CD4-positive, alpha-beta T cell (primary cell): ENCODE measurements at regions not wholly inside any gene's neighbourhood (a gene's known extent, or its start where the extent isn't known, plus 50 kb on each side); places are given as distances from the start of the nearest gene placed in this dataset.

ENCODE experiments used
- ATAC-seq: fragments of 200-7000 bp; cut with Tn5 transposase; one replicate; pipeline ENCODE4 v1.10.0; 2022; ENCODE audit warnings: mild to moderate bottlenecking; ENCODE audit not compliant: poor library complexity
- CTCF ChIA-PET: fragments of 350-600 bp; sonication (Branson Sonifier 250); formaldehyde crosslinking; loops from one replicate; lab custom pipeline; 2021; ENCODE audit warnings: antibody characterized with exemption, inconsistent platforms; lab: Charles Lee
- POLR2A ChIA-PET: fragments of 350-600 bp; sonication (Branson Sonifier 250); formaldehyde crosslinking; loops from one replicate; lab custom pipeline; 2021; ENCODE audit warnings: antibody characterized with exemption, inconsistent platforms; lab: Charles Lee
- DNase-seq, 14 experiments: peaks; one replicate each; pipeline ENCODE4 v3.0.0-alpha.2; 2013 to 2020; ENCODE audit warnings: mixed read lengths in 2 of 14
- H3K27ac ChIP-seq, 2 donors: one replicate each; pipeline versions ENCODE4 v1.5.1 to v1.7.0; 2013; ENCODE audit warnings: low read length in 2 of 2, low read depth in 1 of 2, mild to moderate bottlenecking in 1 of 2
- H3K27me3 ChIP-seq, 2 experiments: 1 replicate in 1 of 2; 2 replicates in 1 of 2; pipeline versions ENCODE4 v1.6.1 to v1.7.0; 2013; ENCODE audit warnings: low read length in 2 of 2, control low read depth in 1 of 2, mild to moderate bottlenecking in 1 of 2, moderate library complexity in 1 of 2; ENCODE audit not compliant: insufficient read depth in 2 of 2, control insufficient read depth in 1 of 2
- H3K36me3 ChIP-seq: one replicate; pipeline ENCODE4 v1.6.1; 2013; ENCODE audit warnings: low read length, control low read depth; ENCODE audit not compliant: insufficient read depth
- H3K4me1 ChIP-seq: one replicate; pipeline ENCODE4 v1.6.1; 2013; ENCODE audit warnings: low read length, control low read depth; ENCODE audit not compliant: insufficient read depth
- H3K4me3 ChIP-seq: one replicate; pipeline ENCODE4 v1.5.1; 2013; ENCODE audit warnings: mild to moderate bottlenecking, low read length, moderate library complexity
- H3K9me3 ChIP-seq, 2 experiments: 1 replicate in 1 of 2; 2 replicates in 1 of 2; pipeline versions ENCODE4 v1.6.1 to v1.7.0; 2013; ENCODE audit warnings: low read length in 2 of 2, mild to moderate bottlenecking in 2 of 2, control low read depth in 1 of 2, moderate library complexity in 1 of 2; ENCODE audit not compliant: control insufficient read depth in 1 of 2, insufficient read depth in 1 of 2
- H3K27ac Mint-ChIP-seq: one replicate; pipeline ENCODE4 v1.8.0; 2020; ENCODE audit warnings: mixed read lengths
- H3K27me3 Mint-ChIP-seq: one replicate; pipeline ENCODE4 v1.8.0; 2021; ENCODE audit warnings: mixed read lengths
- H3K36me3 Mint-ChIP-seq: one replicate; pipeline ENCODE4 v1.8.0; 2021; ENCODE audit warnings: low read depth, mixed read lengths
- H3K4me1 Mint-ChIP-seq: one replicate; pipeline ENCODE4 v1.8.0; 2021; ENCODE audit warnings: low read depth, mixed read lengths
- H3K4me3 Mint-ChIP-seq: one replicate; pipeline ENCODE4 v1.8.0; 2020; ENCODE audit warnings: mild to moderate bottlenecking, mixed read lengths
- H3K9me3 Mint-ChIP-seq: one replicate; pipeline ENCODE4 v1.8.0; 2020; ENCODE audit warnings: mixed read lengths
- CTCF ChIP-seq: fragments of 200-600 bp; IDR thresholded peaks from one replicate; pipeline ENCODE4 v1.8.0; 2022; ENCODE audit warnings: antibody characterized with exemption, mild to moderate bottlenecking
- intact Hi-C, 2 experiments: fragments of 100-400 bp; cut with DNase I in 1 of 2; cut with micrococcal nuclease in 1 of 2; formaldehyde crosslinking; loops; one replicate each; pipeline versions ENCODE4 v1.15.1 to v1.9.0; 2023 to 2025; cut with DNase I, micrococcal nuclease

DNA sequence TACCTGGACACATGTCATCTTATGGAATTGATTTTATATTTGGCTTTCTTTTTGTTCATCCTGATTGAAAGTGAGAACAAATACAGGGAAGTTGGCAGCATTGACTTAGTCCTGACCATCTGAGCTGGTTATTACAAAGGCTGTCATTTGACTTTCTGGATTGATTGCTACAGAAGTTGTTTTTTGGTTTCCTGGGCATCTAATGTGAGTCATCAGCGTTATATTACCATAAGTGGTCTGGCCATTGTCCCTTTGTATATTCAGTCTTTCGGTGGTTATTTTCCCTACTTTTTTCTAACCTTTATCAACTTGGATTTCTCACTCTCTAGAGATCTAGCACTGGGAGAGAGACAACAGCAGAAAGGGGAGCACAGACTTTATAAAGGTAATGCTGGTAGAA, 1646.5 kb downstream of the MRPL39 start:
- H3K36me3 Mint-ChIP-seq: no peaks in the 10 kb centered on the region
- intact Hi-C loops: no loop called here
- no peak for DNase-seq

DNA sequence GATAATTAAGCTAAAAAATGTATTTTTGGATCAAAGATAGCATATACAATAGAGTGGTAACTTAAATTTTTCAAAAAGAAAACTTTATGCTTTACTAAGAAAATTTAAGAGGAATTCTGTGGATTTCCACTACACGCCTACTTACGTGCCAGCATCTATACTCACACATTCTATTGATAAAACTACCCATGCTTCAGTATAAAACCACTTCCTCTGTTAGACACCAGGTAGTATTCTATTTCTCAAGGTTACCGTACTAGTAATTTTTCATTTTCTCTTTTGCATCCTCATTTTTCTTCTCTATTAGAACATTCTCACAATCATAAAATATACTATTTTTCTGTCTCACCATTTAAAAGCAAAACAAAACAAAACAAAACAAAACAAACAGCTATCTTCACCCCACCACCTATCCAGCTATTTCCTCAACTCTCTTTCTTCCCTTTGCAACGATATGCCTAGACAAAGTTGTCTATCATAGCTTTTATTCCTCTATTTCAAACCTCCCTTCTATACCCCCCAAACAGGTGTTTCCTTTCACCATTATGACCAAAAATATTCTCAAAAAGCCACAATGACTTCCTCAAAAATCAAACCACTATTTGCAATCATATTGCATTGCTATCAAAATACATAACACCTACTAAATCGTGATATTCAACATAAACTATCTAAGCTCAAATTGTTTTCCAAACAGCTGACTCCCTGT, 1652.0 kb downstream of the MRPL39 start:
- Mint-ChIP-seq H3K27me3 (no peaks in the 10 kb centered on the region), H3K4me1 (peaks cover 12% of the 10 kb centered on the region), H3K9me3 (no peaks in the 10 kb centered on the region), H3K4me3 (peak overlapping the region; percentile 13), H3K36me3 (no peaks in the 10 kb centered on the region), H3K27ac (no peak overlapping the region)
- DNase-seq: no peak
- no peak for TF ChIP-seq CTCF
- H3K36me3 ChIP-seq: no peaks in the 10 kb centered on the region
- intact Hi-C loops: no loop called here
- ChIA-PET POLR2A (no interaction called here), CTCF (no interaction called here)
- H3K4me1 ChIP-seq: no peaks in the 10 kb centered on the region
- no peaks in the 10 kb centered on the region for H3K9me3 ChIP-seq
- no peak overlapping the region for H3K4me3 ChIP-seq
- ATAC-seq: no peak
- no peak overlapping the region for H3K27ac ChIP-seq
- no peaks in the 10 kb centered on the region for H3K27me3 ChIP-seq

More for the DNA sequence above, 1646.5 kb downstream of the MRPL39 start:
- Mint-ChIP-seq H3K4me3 (no peak overlapping the region), H3K9me3 (no peaks in the 10 kb centered on the region), H3K4me1 (no peaks in the 10 kb centered on the region), H3K27ac (no peak overlapping the region), H3K27me3 (no peaks in the 10 kb centered on the region)
- no peaks in the 10 kb centered on the region for H3K9me3 ChIP-seq
- H3K4me1 ChIP-seq: no peaks in the 10 kb centered on the region
- H3K4me3 ChIP-seq: no peak overlapping the region
- H3K27me3 ChIP-seq: no peaks in the 10 kb centered on the region
- ChIA-PET CTCF (no interaction called here), POLR2A (no interaction called here)
- TF ChIP-seq CTCF: no peak
- no peak overlapping the region for H3K27ac ChIP-seq
- no peak for ATAC-seq
- no peaks in the 10 kb centered on the region for H3K36me3 ChIP-seq

GRCh38 chr21:23952269-23952668, 1655.0 kb downstream of the MRPL39 start:
- no peaks in the 10 kb centered on the region for H3K9me3 Mint-ChIP-seq
- Histone ChIP-seq H3K36me3 (no peaks in the 10 kb centered on the region), H3K27ac (no peak overlapping the region), H3K27me3 (no peaks in the 10 kb centered on the region), H3K9me3 (peaks cover 0 to 5% of the 10 kb centered on the region in 2 experiments), H3K4me3 (no peak overlapping the region), H3K4me1 (no peaks in the 10 kb centered on the region)
- DNase-seq (no peak), ATAC-seq (no peak)
- ChIA-PET POLR2A (no interaction called here), CTCF (no interaction called here)
- H3K4me1 Mint-ChIP-seq: peaks cover 26% of the 10 kb centered on the region
- H3K4me3 Mint-ChIP-seq: no peak overlapping the region
- no peaks in the 10 kb centered on the region for H3K27me3 Mint-ChIP-seq
- TF ChIP-seq CTCF: no peak
- H3K27ac Mint-ChIP-seq: no peak overlapping the region
- intact Hi-C loops: no loop called here
- H3K36me3 Mint-ChIP-seq: no peaks in the 10 kb centered on the region
